Kidney (tissue), 13 donors: ENCODE measurements at regions not wholly inside any gene's neighbourhood (a gene's known extent, or its start where the extent isn't known, plus 50 kb on each side); places are given as distances from the start of the nearest gene placed in this dataset.
"Not testable (repeated sequence)": the region's sequence is repeated elsewhere in the genome, so short reads cannot be mapped to it uniquely, and the experiment has no call there.

Experiments
- DNase-seq, 5 donors: peaks; one replicate each; pipeline ENCODE4 v3.0.0-alpha.2; 2013 to 2020
- FAIRE-seq: peaks from 2 replicates; lab custom pipeline; 2012; peaks lifted over from hg19 to GRCh38; lab: Jason Lieb, UNC
- H3K27ac ChIP-seq, 2 donors: one replicate each; pipeline ENCODE4 v1.7.0; 2013; ENCODE audit warnings: low read depth in 2 of 2, low read length in 2 of 2, inconsistent platforms in 1 of 2
- H3K27me3 ChIP-seq: one replicate; pipeline ENCODE4 v1.7.1; 2013; ENCODE audit warnings: low read length, inconsistent platforms; ENCODE audit not compliant: control insufficient read depth, insufficient read depth
- H3K36me3 ChIP-seq, 3 donors: one replicate each; pipeline versions ENCODE4 v1.7.0 to v1.7.1; 2013; ENCODE audit warnings: low read length in 3 of 3, control low read depth in 1 of 3, inconsistent platforms in 1 of 3; ENCODE audit not compliant: insufficient read depth in 3 of 3, control insufficient read depth in 2 of 3
- H3K4me1 ChIP-seq, 3 donors: one replicate each; pipeline versions ENCODE4 v1.7.0 to v1.7.1; 2013; ENCODE audit warnings: low read length in 3 of 3, inconsistent platforms in 1 of 3, low read depth in 1 of 3; ENCODE audit not compliant: control insufficient read depth in 2 of 3, insufficient read depth in 2 of 3
- H3K4me3 ChIP-seq, 3 donors: one replicate each; pipeline versions ENCODE4 v1.7.0 to v1.8.1; 2013; ENCODE audit warnings: low read length in 3 of 3, control low read depth in 1 of 3, inconsistent platforms in 1 of 3
- H3K9ac ChIP-seq, 3 donors: one replicate each; pipeline versions ENCODE4 v1.7.0 to v1.7.1; 2013; ENCODE audit warnings: low read length in 3 of 3, control low read depth in 1 of 3, inconsistent platforms in 1 of 3
- H3K9me3 ChIP-seq, 3 donors: one replicate each; pipeline versions ENCODE4 v1.7.0 to v1.7.1; 2013; ENCODE audit warnings: low read length in 3 of 3, control low read depth in 1 of 3, inconsistent platforms in 1 of 3; ENCODE audit not compliant: control insufficient read depth in 2 of 3, insufficient read depth in 1 of 3
- intact Hi-C: fragments of 100-400 bp; cut with DNase I; formaldehyde crosslinking; loops from one replicate; pipeline ENCODE4 v1.11.1; 2022
- TF ChIP-seq, protein P1 (sequence below): IDR thresholded peaks from 3 replicates; pipeline ENCODE4 v1.5.1; 2012; ENCODE audit warnings: mild to moderate bottlenecking, moderate library complexity, borderline replicate concordance; ENCODE audit not compliant: insufficient read depth; ENCODE audit errors: extremely low read depth
- donor health status: control.
- donor health status: control.
- donor health status: control.
- donor health status: control.
- donor health status: control.
- donor health status: DM: yes; HTN: yes; CAD: no.
- donor health status: Normal renal cell carcinoma (clear cell type).

DNA sequence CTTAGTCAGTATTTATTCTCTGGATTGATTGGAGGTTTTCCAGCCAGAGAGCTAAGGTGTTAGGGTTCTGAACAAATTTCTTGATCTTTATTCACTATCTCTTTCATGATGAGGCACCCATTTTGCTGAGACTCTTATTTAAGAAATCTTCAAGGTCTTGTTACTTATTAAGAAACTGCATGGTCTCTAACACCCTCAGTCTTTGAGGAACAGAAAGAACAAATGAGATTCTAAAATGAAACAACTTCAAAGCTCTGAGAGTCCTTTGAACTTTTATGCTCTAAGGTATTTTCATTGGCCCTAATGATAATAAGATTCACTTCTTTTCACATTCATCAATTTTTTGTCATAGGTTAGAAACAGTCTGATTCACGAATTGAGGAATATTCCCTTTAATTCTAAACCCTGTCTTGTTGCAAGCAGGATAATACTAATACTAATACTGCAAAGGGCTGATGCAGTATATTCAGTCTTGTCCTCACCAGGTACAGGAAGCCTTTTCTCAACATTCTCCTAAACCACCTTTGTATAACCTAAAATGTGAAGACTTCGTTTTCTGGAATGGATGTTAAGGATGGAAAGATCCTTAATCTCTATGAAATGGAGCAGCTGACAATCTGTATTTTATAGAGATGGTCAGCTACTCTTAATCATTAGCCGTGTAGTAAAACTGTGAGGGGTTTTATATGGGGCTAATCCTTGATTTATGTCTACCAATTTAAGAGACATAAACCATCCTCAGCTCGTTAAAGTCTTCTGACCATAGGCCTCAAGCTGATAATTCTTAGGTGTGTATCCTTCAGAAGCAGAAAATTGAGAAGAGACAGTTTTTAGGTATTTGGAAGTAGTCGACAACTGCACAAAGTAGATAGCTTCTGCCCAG lies 198.3 kb downstream of the OTOL1 start:
- FAIRE-seq (no peak), DNase-seq (peak in 2 of 5 donors; percentile 18 to 34)
- intact Hi-C loops: no loop called here
- Histone ChIP-seq H3K4me1 (no peaks in the 10 kb centered on the region), H3K27ac (no peak overlapping the region), H3K9ac (no peak overlapping the region), H3K9me3 (no peaks in the 10 kb centered on the region), H3K4me3 (no peak overlapping the region), H3K27me3 (no peaks in the 10 kb centered on the region), H3K36me3 (no peaks in the 10 kb centered on the region)
- TF ChIP-seq, protein P1, sequence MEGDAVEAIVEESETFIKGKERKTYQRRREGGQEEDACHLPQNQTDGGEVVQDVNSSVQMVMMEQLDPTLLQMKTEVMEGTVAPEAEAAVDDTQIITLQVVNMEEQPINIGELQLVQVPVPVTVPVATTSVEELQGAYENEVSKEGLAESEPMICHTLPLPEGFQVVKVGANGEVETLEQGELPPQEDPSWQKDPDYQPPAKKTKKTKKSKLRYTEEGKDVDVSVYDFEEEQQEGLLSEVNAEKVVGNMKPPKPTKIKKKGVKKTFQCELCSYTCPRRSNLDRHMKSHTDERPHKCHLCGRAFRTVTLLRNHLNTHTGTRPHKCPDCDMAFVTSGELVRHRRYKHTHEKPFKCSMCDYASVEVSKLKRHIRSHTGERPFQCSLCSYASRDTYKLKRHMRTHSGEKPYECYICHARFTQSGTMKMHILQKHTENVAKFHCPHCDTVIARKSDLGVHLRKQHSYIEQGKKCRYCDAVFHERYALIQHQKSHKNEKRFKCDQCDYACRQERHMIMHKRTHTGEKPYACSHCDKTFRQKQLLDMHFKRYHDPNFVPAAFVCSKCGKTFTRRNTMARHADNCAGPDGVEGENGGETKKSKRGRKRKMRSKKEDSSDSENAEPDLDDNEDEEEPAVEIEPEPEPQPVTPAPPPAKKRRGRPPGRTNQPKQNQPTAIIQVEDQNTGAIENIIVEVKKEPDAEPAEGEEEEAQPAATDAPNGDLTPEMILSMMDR: no peak

DNA sequence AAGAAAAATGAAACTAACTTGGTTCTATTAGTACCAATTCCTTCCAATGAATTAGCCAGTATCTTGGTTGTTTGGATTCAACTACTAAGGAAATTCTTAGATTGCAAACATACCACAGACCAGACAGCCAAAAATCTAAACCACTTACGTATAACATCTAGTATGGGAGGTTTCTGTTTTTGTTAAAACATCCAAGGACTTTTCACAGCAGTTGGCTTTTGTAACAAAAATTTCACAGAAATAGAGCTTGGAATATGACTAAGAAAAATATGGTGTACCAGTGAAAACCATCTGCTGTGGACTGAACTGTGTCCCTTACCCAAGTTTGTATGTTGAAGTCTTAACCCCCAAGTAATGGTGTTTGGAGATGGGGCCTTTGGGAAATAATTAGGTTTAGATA lies 199.2 kb downstream of the OTOL1 start:
- Histone ChIP-seq H3K9ac (no peak overlapping the region), H3K27me3 (no peaks in the 10 kb centered on the region), H3K36me3 (no peaks in the 10 kb centered on the region), H3K9me3 (no peaks in the 10 kb centered on the region), H3K27ac (no peak overlapping the region), H3K4me1 (no peaks in the 10 kb centered on the region), H3K4me3 (no peak overlapping the region)
- DNase-seq (no peak), FAIRE-seq (no peak)
- intact Hi-C loops: no loop called here
- TF ChIP-seq, protein P1: no peak

DNA sequence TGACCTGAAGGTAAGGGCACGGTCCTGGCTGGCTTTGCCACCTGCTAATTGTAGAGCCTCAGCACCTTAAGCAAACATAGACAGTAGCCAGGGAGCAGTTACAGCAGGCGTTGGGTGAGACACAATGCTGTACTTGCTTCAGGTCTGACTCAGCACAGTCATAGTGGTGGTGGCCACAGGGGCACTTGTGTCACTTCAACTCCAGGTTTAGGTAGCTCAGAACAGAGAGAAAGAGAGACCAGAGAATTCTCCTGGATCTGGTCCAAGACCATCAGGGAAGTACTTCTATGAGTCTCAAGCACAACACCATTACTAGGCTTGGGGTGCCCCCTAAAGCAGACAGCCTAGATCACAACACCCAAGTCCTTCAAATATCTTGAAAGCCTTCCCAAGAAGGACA lies 204.4 kb downstream of the OTOL1 start:
- no peaks in the 10 kb centered on the region for H3K9me3 ChIP-seq
- no peak overlapping the region for H3K4me3 ChIP-seq
- no peaks in the 10 kb centered on the region for H3K36me3 ChIP-seq
- intact Hi-C loops: no loop called here
- TF ChIP-seq, protein P1: no peak
- FAIRE-seq: no peak
- no peak for DNase-seq
- H3K9ac ChIP-seq: no peak overlapping the region
- no peaks in the 10 kb centered on the region for H3K27me3 ChIP-seq
- no peak overlapping the region for H3K27ac ChIP-seq
- no peaks in the 10 kb centered on the region for H3K4me1 ChIP-seq

DNA sequence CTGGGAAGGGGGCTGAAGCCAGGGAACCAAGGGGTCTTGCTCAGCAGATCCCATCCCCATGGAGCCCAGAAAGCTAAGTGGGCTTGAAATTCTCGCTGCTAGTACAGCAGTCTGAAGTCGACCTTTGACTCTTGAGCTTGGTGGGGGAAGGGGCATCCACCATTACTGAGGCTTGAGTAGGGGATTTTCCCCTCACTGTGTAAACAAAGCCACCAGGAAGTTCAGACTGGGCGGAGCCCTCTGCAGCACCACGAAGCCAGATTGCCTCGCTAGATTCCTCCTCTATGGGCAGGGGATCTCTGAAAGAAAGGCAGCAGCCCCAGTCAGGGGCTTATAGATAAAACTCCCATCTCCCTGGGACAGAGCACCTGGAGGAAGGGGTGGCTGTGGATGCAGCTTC lies 210.6 kb downstream of the OTOL1 start:
- DNase-seq, FAIRE-seq: not testable (repeated sequence)

More for the DNA sequence above, 210.6 kb downstream of the OTOL1 start:
- H3K27ac ChIP-seq, H3K4me1 ChIP-seq, intact Hi-C loops, H3K36me3 ChIP-seq, H3K9ac ChIP-seq, H3K9me3 ChIP-seq, H3K27me3 ChIP-seq, H3K4me3 ChIP-seq: not testable (repeated sequence)
